MCF 10A (cell line): ENCODE measurements at regions not wholly inside any gene's neighbourhood (a gene's known extent, or its start where the extent isn't known, plus 50 kb on each side); places are given as distances from the start of the nearest gene placed in this dataset.
A peak's percentile ranks its signal among the peaks of the same experiment; 100 is the strongest.

Source experiments
- BruUV-seq: library from RNA; stranded (reverse); fragments of 400-500 nt; replicated peaks from 2 replicates; lab custom pipeline; 2021; lab: Mats Ljungman, UMichigan
- CTCF ChIA-PET: fragments of 300-600 bp; sonication (Branson Sonifier 250); formaldehyde crosslinking; extraction: SDS; loops from one replicate; lab custom pipeline; 2021; ENCODE audit warnings: antibody characterized with exemption, inconsistent platforms; lab: Yijun Ruan, JAX
- POLR2A ChIA-PET: fragments of 300-600, 350-650 bp; sonication (Branson Sonifier 250); formaldehyde crosslinking; extraction: SDS; loops from one replicate; lab custom pipeline; 2020; ENCODE audit warnings: antibody characterized with exemption, inconsistent platforms; lab: Yijun Ruan, JAX
- DNase-seq: peaks from one replicate; pipeline ENCODE4 v3.0.0-alpha.2; 2018; ENCODE audit not compliant: unreplicated experiment
- H3K27ac Mint-ChIP-seq: one replicate; pipeline ENCODE4 v1.8.0; 2022; ENCODE audit warnings: mild to moderate bottlenecking, low read depth, mixed read lengths; ENCODE audit not compliant: unreplicated experiment
- H3K27me3 Mint-ChIP-seq: one replicate; pipeline ENCODE4 v1.8.0; 2022; ENCODE audit warnings: mixed read lengths; ENCODE audit not compliant: insufficient read depth, unreplicated experiment
- H3K36me3 Mint-ChIP-seq: one replicate; pipeline ENCODE4 v1.8.0; 2022; ENCODE audit warnings: mild to moderate bottlenecking, moderate library complexity, mixed read lengths; ENCODE audit not compliant: insufficient read depth, unreplicated experiment
- H3K4me1 Mint-ChIP-seq: one replicate; pipeline ENCODE4 v1.8.0; 2022; ENCODE audit warnings: mixed read lengths; ENCODE audit not compliant: insufficient read depth, unreplicated experiment
- H3K4me3 Mint-ChIP-seq: one replicate; pipeline ENCODE4 v1.8.0; 2022; ENCODE audit warnings: mild to moderate bottlenecking, moderate library complexity, mixed read lengths; ENCODE audit not compliant: unreplicated experiment
- H3K9me3 Mint-ChIP-seq: one replicate; pipeline ENCODE4 v1.8.0; 2022; ENCODE audit warnings: mixed read lengths; ENCODE audit not compliant: unreplicated experiment
- intact Hi-C: fragments of 100-400 bp; cut with micrococcal nuclease; formaldehyde crosslinking; loops from 2 replicates; pipeline ENCODE4 v1.14.1; 2022
- TF ChIP-seq, protein P1 (sequence below): fragments of 200-600 bp; IDR thresholded peaks from one replicate; pipeline ENCODE4 v1.8.0; 2022; ENCODE audit warnings: antibody characterized with exemption, mild to moderate bottlenecking; ENCODE audit not compliant: unreplicated experiment

DNA sequence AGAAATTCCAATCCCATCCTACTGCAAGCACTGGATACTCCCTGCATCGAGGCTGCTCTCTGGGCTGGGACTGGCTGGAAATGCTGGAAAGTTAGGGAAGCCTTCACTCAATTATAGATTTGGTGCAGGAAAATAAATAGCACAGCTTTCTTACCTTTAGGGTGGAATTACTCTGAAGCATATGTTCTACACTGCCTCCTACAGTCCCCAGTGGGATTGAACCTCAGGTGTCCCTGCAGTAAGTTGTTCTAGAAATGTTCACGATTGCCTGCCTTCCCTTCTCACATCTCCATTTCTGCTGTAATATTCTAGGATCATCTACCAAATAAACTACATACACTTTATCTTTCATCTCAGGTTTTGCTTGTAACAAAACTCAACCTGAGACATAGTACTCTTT lies 536.7 kb upstream of the LMCD1 start:
- no peaks in the 10 kb centered on the region for H3K36me3 Mint-ChIP-seq
- H3K4me1 Mint-ChIP-seq = no peaks in the 10 kb centered on the region
- H3K9me3 Mint-ChIP-seq = no peaks in the 10 kb centered on the region
- POLR2A ChIA-PET = no interaction called here
- BruUV-seq = no TSS peak
- intact Hi-C loops = no loop called here
- TF ChIP-seq, protein P1, sequence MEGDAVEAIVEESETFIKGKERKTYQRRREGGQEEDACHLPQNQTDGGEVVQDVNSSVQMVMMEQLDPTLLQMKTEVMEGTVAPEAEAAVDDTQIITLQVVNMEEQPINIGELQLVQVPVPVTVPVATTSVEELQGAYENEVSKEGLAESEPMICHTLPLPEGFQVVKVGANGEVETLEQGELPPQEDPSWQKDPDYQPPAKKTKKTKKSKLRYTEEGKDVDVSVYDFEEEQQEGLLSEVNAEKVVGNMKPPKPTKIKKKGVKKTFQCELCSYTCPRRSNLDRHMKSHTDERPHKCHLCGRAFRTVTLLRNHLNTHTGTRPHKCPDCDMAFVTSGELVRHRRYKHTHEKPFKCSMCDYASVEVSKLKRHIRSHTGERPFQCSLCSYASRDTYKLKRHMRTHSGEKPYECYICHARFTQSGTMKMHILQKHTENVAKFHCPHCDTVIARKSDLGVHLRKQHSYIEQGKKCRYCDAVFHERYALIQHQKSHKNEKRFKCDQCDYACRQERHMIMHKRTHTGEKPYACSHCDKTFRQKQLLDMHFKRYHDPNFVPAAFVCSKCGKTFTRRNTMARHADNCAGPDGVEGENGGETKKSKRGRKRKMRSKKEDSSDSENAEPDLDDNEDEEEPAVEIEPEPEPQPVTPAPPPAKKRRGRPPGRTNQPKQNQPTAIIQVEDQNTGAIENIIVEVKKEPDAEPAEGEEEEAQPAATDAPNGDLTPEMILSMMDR = no peak
- no peaks in the 10 kb centered on the region for H3K27me3 Mint-ChIP-seq
- CTCF ChIA-PET = interaction anchor here (0.6 kb wide), 1 partner anchor 28 kb away, joined by 3 read pairs; no protein-coding TSS in a partner anchor
- no peak overlapping the region for H3K27ac Mint-ChIP-seq
- no peak overlapping the region for H3K4me3 Mint-ChIP-seq
- DNase-seq = no peak

DNA sequence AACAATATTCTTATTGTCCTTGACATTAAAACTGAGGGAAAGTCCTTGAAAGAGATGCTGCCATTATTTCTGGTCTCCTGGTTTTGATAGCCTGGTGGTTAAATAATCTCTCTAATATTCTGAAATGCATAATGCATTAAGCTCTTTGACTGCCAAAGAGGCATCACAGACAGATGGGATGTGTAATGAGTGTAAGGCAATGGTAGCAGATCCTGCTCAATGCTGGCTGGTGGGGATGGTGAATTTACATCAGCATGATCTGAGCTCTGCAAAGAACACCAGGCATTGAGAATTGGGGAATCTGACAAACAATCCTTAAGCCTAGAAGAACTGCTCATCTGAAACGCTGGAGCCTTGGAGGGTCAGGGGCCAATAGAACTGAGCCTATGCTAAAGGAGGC lies 528.6 kb upstream of the LMCD1 start:
- H3K27me3 Mint-ChIP-seq = no peaks in the 10 kb centered on the region
- H3K27ac Mint-ChIP-seq = no peak overlapping the region
- DNase-seq = no peak
- ChIA-PET POLR2A (no interaction called here), CTCF (interaction anchor here (0.7 kb wide), 1 partner anchor 100 kb away, joined by 3 read pairs; no protein-coding TSS in a partner anchor)
- H3K4me1 Mint-ChIP-seq = peaks cover 17% of the 10 kb centered on the region
- no peaks in the 10 kb centered on the region for H3K36me3 Mint-ChIP-seq
- peaks cover 6% of the 10 kb centered on the region for H3K9me3 Mint-ChIP-seq
- TF ChIP-seq, protein P1 = no peak
- no peak overlapping the region for H3K4me3 Mint-ChIP-seq
- no TSS peak for BruUV-seq
- intact Hi-C loops = no loop called here

DNA sequence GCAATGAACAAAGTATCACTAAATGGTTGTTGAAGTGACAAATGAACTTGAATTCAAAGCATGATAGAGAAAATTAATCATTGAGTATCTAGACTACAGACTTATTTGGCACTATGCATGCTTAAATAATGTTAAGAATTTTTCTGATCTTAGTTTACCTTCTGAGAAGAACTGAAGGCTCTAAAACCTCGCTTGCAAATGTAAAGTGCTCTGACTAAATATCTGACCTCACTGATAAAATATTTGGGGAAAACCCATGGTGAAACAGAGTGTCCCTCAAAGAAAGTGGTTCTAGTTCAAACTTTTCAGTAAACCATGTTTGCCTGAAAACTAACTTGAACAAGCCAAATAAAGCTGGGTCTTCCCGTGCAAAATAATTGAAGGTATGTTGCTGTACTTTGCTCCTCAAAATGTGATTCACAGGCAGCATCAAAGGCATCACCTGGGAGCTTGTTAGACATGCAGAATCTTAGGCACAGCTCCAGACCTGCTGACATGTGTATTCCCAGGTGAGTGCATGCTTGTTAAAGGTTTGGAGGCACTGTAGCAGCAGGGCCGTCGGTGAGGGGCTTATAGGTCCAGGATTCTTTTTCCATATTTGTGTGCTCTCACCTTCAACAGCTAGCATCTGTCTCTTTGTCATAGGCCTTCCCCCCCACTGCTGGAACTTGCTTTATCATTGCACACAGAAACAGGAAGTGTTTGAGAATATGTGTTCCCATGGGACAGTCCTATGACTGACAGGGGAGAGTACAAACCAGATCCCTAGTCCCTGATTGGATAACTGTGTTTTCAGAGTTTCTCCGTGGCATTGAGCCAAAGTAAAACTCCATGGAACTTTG lies 524.2 kb upstream of the LMCD1 start:
- TF ChIP-seq, protein P1 = no peak

DNA sequence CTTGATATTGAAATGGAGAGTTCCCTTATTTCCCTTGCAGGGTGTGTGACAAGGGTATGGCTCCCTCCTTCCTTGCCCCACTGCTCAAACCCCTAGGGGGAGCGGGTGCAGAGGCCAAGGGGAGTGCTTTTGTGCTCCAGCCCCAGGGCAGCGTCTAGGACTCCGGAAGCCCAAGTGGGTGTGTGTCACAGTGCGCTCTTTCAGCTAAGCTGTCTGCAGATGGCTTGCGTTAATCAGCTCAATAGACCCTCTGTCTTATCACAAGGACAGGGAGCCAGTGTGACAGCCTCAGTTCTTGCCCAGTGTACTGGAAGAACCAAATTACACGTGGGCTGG lies 523.6 kb upstream of the LMCD1 start:
- H3K4me1 Mint-ChIP-seq = peaks cover 26% of the 10 kb centered on the region
- peaks cover 6% of the 10 kb centered on the region for H3K9me3 Mint-ChIP-seq
- H3K36me3 Mint-ChIP-seq = no peaks in the 10 kb centered on the region
- CTCF ChIA-PET = no interaction called here
- BruUV-seq = no TSS peak
- intact Hi-C loops = no loop called here
- H3K27me3 Mint-ChIP-seq = no peaks in the 10 kb centered on the region
- no peak overlapping the region for H3K4me3 Mint-ChIP-seq
- POLR2A ChIA-PET = no interaction called here
- TF ChIP-seq, protein P1 = no peak
- DNase-seq = no peak
- H3K27ac Mint-ChIP-seq = peak overlapping the region; percentile 40

More for the DNA sequence above, 524.2 kb upstream of the LMCD1 start:
- peak; percentile 8 for DNase-seq
- Mint-ChIP-seq H3K9me3 (peaks cover 6% of the 10 kb centered on the region), H3K27me3 (no peaks in the 10 kb centered on the region), H3K27ac (peak overlapping the region; percentile 40), H3K4me1 (peaks cover 26% of the 10 kb centered on the region), H3K4me3 (no peak overlapping the region), H3K36me3 (no peaks in the 10 kb centered on the region)
- POLR2A ChIA-PET = no interaction called here
- intact Hi-C loops = no loop called here
- CTCF ChIA-PET = no interaction called here
- no TSS peak for BruUV-seq
